HepG2 (cell line): ENCODE measurements at regions not wholly inside any gene's neighbourhood (a gene's known extent, or its start where the extent isn't known, plus 50 kb on each side); places are given as distances from the start of the nearest gene placed in this dataset.

Experiments
- ATAC-seq: fragments of 200-7000 bp; cut with Tn5 transposase; 3 replicates; pipeline ENCODE4 v1.9.1; 2020; ENCODE audit warnings: mild to moderate bottlenecking, moderate library complexity
- BruUV-seq: library from RNA; stranded (reverse); fragments of 400-500 nt; replicated peaks from 2 replicates; lab custom pipeline; 2021; lab: Mats Ljungman, UMichigan
- CTCF ChIA-PET: fragments of 300-600 bp; formaldehyde crosslinking; extraction: SDS; loops from one replicate; lab custom pipeline; 2021; ENCODE audit warnings: low total read pairs, inconsistent platforms, low intra/inter-chr PET ratio; lab: Yijun Ruan, JAX
- POLR2A ChIA-PET: fragments of 350-600 bp; sonication (Branson Sonifier 250); formaldehyde crosslinking; loops from one replicate; lab custom pipeline; 2020; ENCODE audit warnings: antibody characterized with exemption, inconsistent platforms; lab: Yijun Ruan, JAX
- DNase-seq: peaks from one replicate; pipeline ENCODE4 v3.0.0-alpha.2; 2015; ENCODE audit warnings: low spot score
- FAIRE-seq: peaks from 3 replicates; lab custom pipeline; 2011; peaks lifted over from hg19 to GRCh38; lab: Jason Lieb, UNC
- H2AFZ ChIP-seq: one replicate; pipeline ENCODE4 v1.6.1; 2011; ENCODE audit warnings: low read length, inconsistent platforms
- H3K27ac ChIP-seq: fragments of 300-600 bp; 3 replicates; pipeline ENCODE4 v1.8.0; 2011; ENCODE audit warnings: mixed run types, mild to moderate bottlenecking, mixed read lengths, low read length, inconsistent platforms; ENCODE audit not compliant: insufficient read depth; ENCODE audit errors: extremely low read length
- H3K27me3 ChIP-seq, 2 experiments: fragments of 200-600 bp in 1 of 2; 2 replicates in 1 of 2; 3 replicates in 1 of 2; pipeline versions ENCODE4 v1.6.0 to v1.8.0; 2011; ENCODE audit warnings: low read length in 2 of 2, mild to moderate bottlenecking in 2 of 2, moderate library complexity in 2 of 2, inconsistent platforms in 1 of 2; ENCODE audit not compliant: insufficient read depth in 2 of 2, control insufficient read depth in 1 of 2
- H3K36me3 ChIP-seq, 2 experiments: fragments of 200-600 bp in 1 of 2; replicated peaks in 1 of 2; 2 replicates in 1 of 2; 3 replicates in 1 of 2; pipeline versions ENCODE4 v1.5.1 to v1.8.0; 2011; ENCODE audit warnings: low read length in 2 of 2, inconsistent platforms in 1 of 2; ENCODE audit not compliant: insufficient read depth in 2 of 2, control insufficient read depth in 1 of 2
- H3K4me1 ChIP-seq: 2 replicates; pipeline ENCODE4 v1.5.1; 2012; ENCODE audit warnings: low read length, inconsistent platforms; ENCODE audit not compliant: insufficient read depth
- H3K4me2 ChIP-seq: 2 replicates; pipeline ENCODE4 v1.6.0; 2011; ENCODE audit warnings: low read depth, low read length, inconsistent platforms
- H3K4me3 ChIP-seq, 3 experiments: fragments of 200-600 bp in 1 of 3; sonication (generic), shearing (Covaris generic) in 1 of 3; replicated peaks in 1 of 3; 2 replicates each; pipeline ENCODE4 v1.5.1; 2011 to 2016; ENCODE audit warnings: low read length in 3 of 3, inconsistent platforms in 2 of 3, low read depth in 2 of 3, mild to moderate bottlenecking in 2 of 3, control low read depth in 1 of 3, mixed read lengths in 1 of 3; ENCODE audit not compliant: insufficient read depth in 1 of 3
- H3K79me2 ChIP-seq: one replicate; pipeline ENCODE4 v1.6.1; 2011; ENCODE audit warnings: low read length, inconsistent platforms; ENCODE audit not compliant: insufficient read depth
- H3K9ac ChIP-seq: 2 replicates; pipeline ENCODE4 v1.6.0; 2011; ENCODE audit warnings: mild to moderate bottlenecking, low read depth, low read length, inconsistent platforms; ENCODE audit not compliant: insufficient read depth
- H3K9me3 ChIP-seq: 2 replicates; pipeline ENCODE4 v1.5.1; 2012; ENCODE audit warnings: mild to moderate bottlenecking, low read length
- H4K20me1 ChIP-seq: 2 replicates; pipeline ENCODE4 v1.6.0; 2011; ENCODE audit warnings: inconsistent platforms, mild to moderate bottlenecking, low read length, moderate library complexity; ENCODE audit not compliant: insufficient read depth
- ARNT2 ChIP-seq: sonication (generic); formaldehyde crosslinking; IDR thresholded peaks from 2 replicates; pipeline ENCODE4 v1.8.0; 2022; ENCODE audit warnings: mild to moderate bottlenecking, low read depth, missing genetic modification reagents, moderate library complexity
- HNRNPK ChIP-seq: fragments of 200-400 bp; formaldehyde crosslinking; IDR thresholded peaks from 2 replicates; pipeline ENCODE4 v1.6.1; 2018; ENCODE audit warnings: low read length, low read depth, moderate library complexity, mild to moderate bottlenecking; ENCODE audit not compliant: poor library complexity, severe bottlenecking
- IKZF4 ChIP-seq: sonication (generic); formaldehyde crosslinking; IDR thresholded peaks from 2 replicates; pipeline ENCODE4 v1.5.1; 2020; ENCODE audit warnings: borderline replicate concordance, mild to moderate bottlenecking, low read depth, missing genetic modification reagents; ENCODE audit errors: not compliant biosample characterization
- RARA ChIP-seq: IDR thresholded peaks from 2 replicates; pipeline ENCODE4 v1.6.1; 2016; ENCODE audit warnings: missing genetic modification reagents, missing compliant biosample characterization
- RBM22 ChIP-seq: fragments of 200-400 bp; formaldehyde crosslinking; optimal IDR thresholded peaks from 2 replicates; pipeline ENCODE3; 2017; ENCODE audit warnings: mild to moderate bottlenecking, low read length, moderate library complexity
- ZEB1 ChIP-seq: IDR thresholded peaks from 2 replicates; pipeline ENCODE4 v1.6.1; 2012; ENCODE audit warnings: mild to moderate bottlenecking, low read depth, inconsistent platforms; ENCODE audit not compliant: insufficient replicate concordance
- ZNF326 ChIP-seq: sonication (generic); formaldehyde crosslinking; IDR thresholded peaks from 2 replicates; pipeline ENCODE4 v1.4.0; 2020; ENCODE audit warnings: missing genetic modification reagents, borderline replicate concordance
- ZNF616 ChIP-seq: sonication (generic); formaldehyde crosslinking; IDR thresholded peaks from 2 replicates; pipeline ENCODE4 v1.5.0; 2020; ENCODE audit warnings: low read depth, mild to moderate bottlenecking, missing genetic modification reagents
- ZNF720 ChIP-seq: sonication (generic); formaldehyde crosslinking; IDR thresholded peaks from 2 replicates; pipeline ENCODE4 v1.4.0; 2020; ENCODE audit warnings: missing genetic modification reagents
- ZNF850 ChIP-seq: sonication (generic); formaldehyde crosslinking; conservative IDR thresholded peaks from 2 replicates; pipeline ENCODE4 v1.9.0; 2021; ENCODE audit warnings: mild to moderate bottlenecking, missing genetic modification reagents
- ZNF878 ChIP-seq: sonication (generic); formaldehyde crosslinking; IDR thresholded peaks from 2 replicates; pipeline ENCODE4 v1.8.1; 2023; ENCODE audit warnings: mild to moderate bottlenecking, missing genetic modification reagents, moderate library complexity
- ZNF883 ChIP-seq: sonication (generic); formaldehyde crosslinking; IDR thresholded peaks from 2 replicates; pipeline ENCODE4 v1.5.1; 2020; ENCODE audit warnings: mild to moderate bottlenecking, missing genetic modification reagents; ENCODE audit errors: not compliant biosample characterization
- whole genome bisulfite sequencing: methylation state at CpG from one replicate; pipeline ENCODE4 v1.1.6; 2017; ENCODE audit warnings: low lambda C conversion rate; 5-methylcytosine and 5-hydroxymethylcytosine counted together
- in situ Hi-C: cut with HindIII; loops from 2 replicates; pipeline ENCODE4 v1.10.0; 2017; ENCODE audit warnings: low pct_unique_long_range_greater_than_20kb; ENCODE audit not compliant: extremely low pct_ligation_motif_present
- intact Hi-C: fragments of 100-400 bp; cut with micrococcal nuclease; formaldehyde crosslinking; loops from one replicate; pipeline ENCODE4 v1.10.0; 2022; ENCODE audit not compliant: unreplicated experiment

- no peak for TF ChIP-seq RARA (CRISPR knock-in tag)
- TF ChIP-seq ZNF326: no peak
- TF ChIP-seq ZNF720 (CRISPR knock-in tag): no peak
These were observed 125.0 kb upstream of the AADAT start (continued) for GRCh38 chr4:170214731-170215130.

GRCh38 chr4:170214101-170214500 is 124.3 kb upstream of the AADAT start:
- Histone ChIP-seq H3K27ac (no peak overlapping the region), H4K20me1 (no peaks in the 10 kb centered on the region), H3K27me3 (no peaks in the 10 kb centered on the region), H3K4me2 (no peak overlapping the region), H3K9me3 (peaks cover 56% of the 10 kb centered on the region), H2AFZ (no peak overlapping the region), H3K36me3 (no peaks in the 10 kb centered on the region), H3K79me2 (no peaks in the 10 kb centered on the region), H3K9ac (no peak overlapping the region)
- ChIA-PET CTCF (no interaction called here), POLR2A (no interaction called here)
- DNase-seq (no peak), FAIRE-seq (no peak)
- intact Hi-C loops (no loop called here), in situ Hi-C loops (no loop called here)
- BruUV-seq: no TSS peak
- TF ChIP-seq ZNF883 (CRISPR knock-in tag) (no peak), HNRNPK (no peak), ZEB1 (no peak), RBM22 (no peak), ZNF850 (CRISPR knock-in tag) (no peak), IKZF4 (CRISPR knock-in tag) (no peak), ZNF878 (no peak), ZNF616 (CRISPR knock-in tag) (no peak), ARNT2 (CRISPR knock-in tag) (no peak)
- TF ChIP-seq, all 625 proteins: peak for 0
- WGBS: 0% methylated on average over 1 of the region's 1 CpG
- no peaks in the 10 kb centered on the region for H3K4me1 ChIP-seq
- no peak overlapping the region for H3K4me3 ChIP-seq
- no peak for ATAC-seq
